Dermis microvascular lymphatic vessel endothelial cell (primary cell): ENCODE measurements at regions not wholly inside any gene's neighbourhood (a gene's known extent, or its start where the extent isn't known, plus 50 kb on each side); places are given as distances from the start of the nearest gene placed in this dataset.

Source experiments
- DNase-seq, 2 donors: peaks; one replicate each; pipeline versions ENCODE4 v3.0.0 to v3.0.0-alpha.2; 2010; ENCODE audit warnings: low read depth in 2 of 2

DNA sequence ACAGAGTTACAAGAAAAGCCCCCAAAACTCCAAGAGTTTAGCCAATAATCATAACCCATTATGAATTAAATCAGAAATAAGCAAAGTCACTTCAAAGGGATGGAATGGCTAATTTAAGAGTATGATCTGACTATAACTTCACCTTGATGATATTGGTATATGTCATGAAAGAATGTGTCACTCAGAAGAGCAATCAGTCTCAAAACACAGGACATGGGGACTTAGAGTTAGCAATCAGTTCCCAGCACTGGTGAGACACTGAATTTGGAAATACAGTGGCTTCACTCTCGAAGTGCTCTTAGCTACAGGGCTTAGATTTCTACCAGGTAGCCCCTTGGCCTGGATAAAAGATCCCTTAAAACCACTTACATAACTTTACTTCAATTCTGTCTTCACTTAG is 65.7 kb upstream of the EXOC1L start:
- no peak for DNase-seq

DNA sequence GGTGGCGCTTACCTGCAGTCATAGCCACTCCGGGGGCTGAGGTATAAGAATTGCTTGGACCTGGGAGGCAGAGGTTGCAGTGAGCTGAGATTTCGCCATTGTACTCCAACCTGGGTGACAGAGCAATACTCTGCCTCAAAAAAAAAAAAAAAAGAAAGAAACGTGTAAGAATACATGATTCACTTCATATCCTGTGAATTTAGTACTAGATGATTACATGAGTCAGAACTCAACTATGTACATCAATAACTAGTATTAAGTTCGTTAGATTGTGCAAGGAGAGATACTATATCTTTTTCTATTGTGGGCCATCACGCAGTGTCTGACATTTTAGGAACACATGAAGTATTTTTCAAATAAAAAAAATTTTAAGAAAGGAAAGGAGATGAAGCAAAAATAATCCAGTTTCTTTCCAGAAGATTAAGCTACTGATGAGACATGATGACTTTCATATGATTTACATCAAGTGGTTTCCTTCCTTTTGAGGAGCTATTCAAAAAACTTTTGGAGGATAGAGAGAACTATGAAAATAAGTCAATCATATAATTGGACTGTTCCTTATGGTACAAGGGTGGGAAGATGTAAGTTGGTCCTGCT is 64.7 kb upstream of the EXOC1L start:
- DNase-seq, result peak in 1 of 2 donors; percentile 60

DNA sequence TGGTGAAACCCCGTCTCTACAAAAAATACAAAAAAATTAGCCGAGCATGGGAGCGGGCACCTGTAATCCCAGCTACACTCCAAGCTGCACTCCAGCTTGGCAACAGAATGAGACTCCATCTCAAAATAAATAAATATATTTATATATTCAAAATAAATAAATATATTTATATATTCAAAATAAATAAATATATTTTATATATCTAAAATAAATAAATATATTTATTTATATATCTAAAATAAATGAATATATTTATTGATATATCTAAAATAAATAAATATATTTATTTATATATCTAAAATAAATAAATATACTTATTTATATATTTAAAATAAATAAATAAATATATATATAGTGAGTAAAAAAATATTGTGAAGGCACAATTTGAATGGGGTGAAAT is 63.4 kb upstream of the EXOC1L start:
- no peak for DNase-seq

DNA sequence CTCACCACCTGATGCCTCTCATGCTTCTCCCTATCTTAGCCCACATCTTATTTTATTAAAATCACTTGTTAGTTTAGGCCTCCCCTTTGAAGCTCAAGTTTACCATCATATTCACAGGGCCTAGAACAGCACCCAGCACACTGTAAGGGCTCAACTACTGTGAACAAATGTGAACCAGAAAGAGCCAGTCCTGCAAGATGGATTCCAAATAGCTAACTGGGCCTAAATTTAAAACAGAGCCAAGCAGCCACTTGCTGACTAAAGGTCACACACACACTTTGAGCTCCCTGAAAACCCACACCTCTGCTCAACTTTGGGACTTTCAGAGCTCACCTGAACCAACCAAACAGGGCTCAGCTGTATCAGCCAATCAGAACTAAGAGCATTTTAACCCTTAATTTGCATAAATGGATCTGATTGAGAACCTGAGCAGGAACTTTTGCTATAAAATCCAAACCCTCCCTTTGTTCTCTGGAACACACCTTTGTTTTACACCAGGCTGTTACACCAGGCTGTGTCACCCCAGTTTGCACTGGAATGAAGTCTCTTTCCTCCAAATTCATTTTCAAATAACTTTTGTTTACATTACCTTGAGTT is 62.1 kb upstream of the EXOC1L start:
- no peak for DNase-seq

DNA sequence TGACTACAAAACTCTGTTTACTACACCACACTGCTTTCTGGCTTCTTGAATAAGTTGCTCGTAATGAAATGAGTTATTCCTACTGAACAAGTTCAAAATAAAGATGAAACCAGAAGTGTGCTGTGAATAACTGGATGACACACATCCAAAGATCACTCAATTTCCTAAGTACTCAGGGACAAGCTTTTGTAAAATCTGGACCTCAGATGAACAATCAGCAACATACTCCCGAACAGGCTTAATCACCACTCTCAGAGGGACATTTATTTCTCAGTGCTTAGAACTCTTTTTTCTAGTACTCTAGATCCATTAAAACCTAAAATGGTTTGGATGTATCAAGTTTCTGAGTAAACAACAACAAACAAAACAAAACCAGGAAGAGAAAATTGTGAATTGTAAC is 61.5 kb upstream of the EXOC1L start:
- peak in 1 of 2 donors; percentile 17 for DNase-seq

DNA sequence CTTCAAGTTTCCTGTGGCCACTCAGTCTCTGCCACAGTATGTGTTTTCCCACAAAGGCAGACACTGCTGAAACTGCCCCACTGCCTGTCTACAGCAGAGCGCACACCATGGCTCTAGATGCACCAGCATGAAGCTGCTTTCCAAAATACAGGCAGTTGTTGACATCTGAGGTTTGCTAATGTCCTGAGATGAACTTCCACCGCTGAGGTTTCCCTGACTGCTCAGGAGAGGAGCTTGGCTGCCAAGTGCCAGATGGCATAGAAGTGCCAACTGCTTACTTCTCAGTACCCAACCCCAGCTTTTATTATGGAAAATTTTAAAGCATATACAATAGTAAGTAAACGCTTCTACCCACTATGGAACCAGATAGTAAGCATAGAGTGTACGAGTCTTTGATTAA is 61.0 kb upstream of the EXOC1L start:
- no peak for DNase-seq

DNA sequence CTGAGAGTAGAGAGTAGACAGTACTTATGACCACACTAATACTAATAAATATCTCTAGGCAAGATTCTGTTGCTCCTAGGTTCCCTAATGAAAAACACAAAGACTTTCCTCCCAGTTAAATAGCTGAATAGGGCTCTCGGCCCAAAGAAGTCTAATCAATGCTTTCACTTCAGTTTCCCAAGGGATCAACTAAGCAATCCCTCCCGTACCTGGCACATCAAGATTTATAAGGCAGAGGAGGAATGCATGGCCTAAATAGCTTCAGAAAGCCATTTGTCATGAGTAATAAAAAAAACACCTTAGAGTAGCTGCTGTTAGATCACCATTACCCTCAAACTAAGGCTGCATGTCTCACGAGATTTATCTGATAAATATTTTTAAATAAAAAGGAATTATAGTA is 56.8 kb upstream of the EXOC1L start:
- no peak for DNase-seq

DNA sequence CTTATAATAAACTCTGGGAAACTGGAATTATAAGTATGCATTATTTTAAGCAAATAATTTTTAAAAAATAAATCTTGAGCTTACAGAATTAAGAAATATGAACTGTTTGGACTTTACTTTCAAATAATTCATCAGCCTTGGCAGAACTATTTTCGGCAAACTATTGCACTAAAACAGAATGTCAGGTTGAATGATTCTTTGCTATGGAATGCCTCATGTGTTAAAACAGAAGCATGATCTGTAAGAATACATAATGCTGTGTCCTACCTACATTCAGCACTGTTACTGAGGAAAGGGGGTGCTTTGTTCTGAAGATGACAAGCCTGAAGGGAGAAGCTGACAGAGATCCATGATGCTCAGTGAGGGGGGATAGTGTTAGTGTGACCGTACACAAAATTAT is 55.6 kb upstream of the EXOC1L start:
- DNase-seq, result no peak

DNA sequence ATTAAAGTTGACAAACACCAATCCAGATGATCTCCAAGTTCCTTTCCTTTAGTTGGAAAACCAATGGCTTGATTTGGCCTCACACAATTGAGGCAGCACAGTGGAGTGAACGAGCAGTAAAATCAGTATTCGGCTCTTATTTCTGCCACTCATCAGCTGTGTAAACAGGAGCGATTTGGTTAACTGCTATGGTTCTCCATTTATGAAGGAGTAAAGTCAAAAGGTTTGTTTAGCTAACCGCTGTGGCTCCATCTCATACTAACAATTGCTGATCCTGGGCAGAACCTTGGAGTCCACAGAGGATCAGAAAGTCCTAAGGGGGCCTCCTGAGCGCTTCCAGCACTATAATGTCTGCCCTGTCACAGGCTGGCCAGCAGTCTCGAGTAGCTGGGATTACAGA is 54.5 kb upstream of the EXOC1L start:
- no peak for DNase-seq

DNA sequence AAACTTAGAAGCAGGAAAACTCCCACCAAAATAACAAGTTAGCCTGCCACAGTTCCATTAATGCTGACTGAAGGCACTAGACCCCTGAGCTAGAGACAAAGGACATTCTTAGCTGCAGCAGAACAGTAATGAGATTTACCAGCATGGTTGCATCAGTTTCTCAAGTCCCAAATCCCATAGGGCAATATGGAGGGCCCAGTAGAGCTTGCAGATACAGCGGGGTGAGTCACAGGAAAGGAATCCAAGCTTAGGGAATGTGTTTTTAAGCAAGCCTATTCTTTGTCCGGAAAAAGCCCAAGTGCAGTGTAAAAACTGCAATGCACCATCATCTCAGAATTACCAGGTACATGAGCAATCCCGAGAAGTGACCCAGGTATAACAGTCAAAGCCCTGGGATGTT is 51.3 kb upstream of the EXOC1L start:
- peak; percentile 12 to 80 for DNase-seq
